ENCODE measurements at regions not wholly inside any gene's neighbourhood (a gene's known extent, or its start where the extent isn't known, plus 50 kb on each side); places are given as distances from the start of the nearest gene placed in this dataset.

GRCh38 chr3:174495311-174495710, 363.8 kb upstream of the NAALADL2 start:
- no peaks in the 10 kb centered on the region for H3K9me3 ChIP-seq (replicated peaks; ENCODE audit: control insufficient read depth, insufficient read depth, low read length)
- BruUV-seq (replicated peaks) = no TSS peak
- no peak overlapping the region for H3K4me3 ChIP-seq (replicated peaks in 1 of 3; ENCODE audit: insufficient read depth in 1 of 3, low read depth in 1 of 3, low read length in 3 of 3)
- TF ChIP-seq CTCF (IDR thresholded peaks at IDR 0.05; ENCODE audit: extremely low read depth in 1 of 2, insufficient read depth in 1 of 2, low read depth in 1 of 2, low read length in 2 of 2) (no peak), MAX (IDR thresholded peaks at IDR 0.05; ENCODE audit: insufficient read depth, insufficient read length) (no peak), JUN (IDR thresholded peaks at IDR 0.05; ENCODE audit: borderline replicate concordance, insufficient read depth, insufficient read length, low read depth) (no peak), POLR2AphosphoS5 (IDR thresholded peaks at IDR 0.05; ENCODE audit: insufficient read depth, low read depth, low read length) (no peak), MYC (IDR thresholded peaks at IDR 0.05; ENCODE audit: low read depth, low read length) (no peak)
- FAIRE-seq (no peak), DNase-seq (ENCODE audit: low read depth, low spot score) (no peak)
- no peak overlapping the region for H3K9ac ChIP-seq (replicated peaks; ENCODE audit: extremely low read depth, insufficient read depth, low read length)
- H3K9me1 ChIP-seq (replicated peaks; ENCODE audit: control insufficient read depth, extremely low read depth, insufficient read depth, low read length) = no peaks in the 10 kb centered on the region
- POLR2A ChIA-PET = no interaction called here
- no peak overlapping the region for H3K4me2 ChIP-seq (ENCODE audit: insufficient read depth, low read length)
- H2AFZ ChIP-seq (ENCODE audit: low read depth, low read length) = no peak overlapping the region
- H3K27me3 ChIP-seq (ENCODE audit: control insufficient read depth in 2 of 2, insufficient read depth in 2 of 2, low read length in 2 of 2) = no peaks in the 10 kb centered on the region
- no peak overlapping the region for H3K27ac ChIP-seq (ENCODE audit: insufficient read depth, low read depth, low read length)
- intact Hi-C loops (cut with micrococcal nuclease) = no loop called here
- no peaks in the 10 kb centered on the region for H4K20me1 ChIP-seq (replicated peaks; ENCODE audit: control insufficient read depth, extremely low read depth, insufficient read depth, low read length)
- H3K36me3 ChIP-seq (ENCODE audit: control insufficient read depth in 2 of 2, extremely low read depth in 1 of 2, insufficient read depth in 2 of 2, low read length in 2 of 2) = no peaks in the 10 kb centered on the region
- peaks cover 3% of the 10 kb centered on the region for H3K4me1 ChIP-seq (ENCODE audit: control insufficient read depth, extremely low read depth, insufficient read depth, low read length)
- no peaks in the 10 kb centered on the region for H3K79me2 ChIP-seq (ENCODE audit: control insufficient read depth, insufficient read depth, low read length)
- dilution Hi-C loops (cut with MboI; ENCODE audit: extremely low pct_ligation_motif_present, low sequenced_read_pairs) = no loop called here
- CTCF ChIA-PET = interaction anchor here (0.7 to 1.0 kb wide), 2 partner anchors 9 kb away, joined by 3 read pairs; no protein-coding TSS in a partner anchor

DNA sequence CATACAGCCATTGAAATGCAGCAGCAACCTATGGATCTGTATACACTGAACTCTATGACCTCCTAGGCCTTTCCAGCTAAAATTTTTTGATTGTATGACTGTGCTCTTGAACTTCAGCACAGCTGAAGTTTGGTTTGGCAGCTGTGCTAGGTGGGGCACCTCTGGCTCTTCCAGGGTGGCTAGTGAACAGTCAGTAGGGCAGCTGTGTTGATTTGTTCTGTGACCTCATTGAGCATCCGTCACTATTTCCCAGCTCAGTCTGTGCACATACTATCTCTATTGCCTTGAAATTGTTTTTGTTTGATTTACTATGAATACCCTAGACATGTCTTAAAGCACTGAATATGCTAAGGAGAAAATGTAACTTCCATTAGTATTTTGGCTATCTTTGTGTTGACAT, 363.2 kb upstream of the NAALADL2 start:
- Histone ChIP-seq H4K20me1 (replicated peaks; ENCODE audit: control insufficient read depth, extremely low read depth, insufficient read depth, low read length) (no peaks in the 10 kb centered on the region), H3K9ac (replicated peaks; ENCODE audit: extremely low read depth, insufficient read depth, low read length) (no peak overlapping the region), H3K4me2 (ENCODE audit: insufficient read depth, low read length) (no peak overlapping the region), H3K4me1 (ENCODE audit: control insufficient read depth, extremely low read depth, insufficient read depth, low read length) (peaks cover 3% of the 10 kb centered on the region), H3K9me3 (replicated peaks; ENCODE audit: control insufficient read depth, insufficient read depth, low read length) (no peaks in the 10 kb centered on the region), H3K79me2 (ENCODE audit: control insufficient read depth, insufficient read depth, low read length) (no peaks in the 10 kb centered on the region), H2AFZ (ENCODE audit: low read depth, low read length) (no peak overlapping the region), H3K36me3 (ENCODE audit: control insufficient read depth in 2 of 2, extremely low read depth in 1 of 2, insufficient read depth in 2 of 2, low read length in 2 of 2) (no peaks in the 10 kb centered on the region), H3K4me3 (replicated peaks in 1 of 3; ENCODE audit: insufficient read depth in 1 of 3, low read depth in 1 of 3, low read length in 3 of 3) (no peak overlapping the region), H3K27me3 (ENCODE audit: control insufficient read depth in 2 of 2, insufficient read depth in 2 of 2, low read length in 2 of 2) (no peaks in the 10 kb centered on the region), H3K27ac (ENCODE audit: insufficient read depth, low read depth, low read length) (no peak overlapping the region), H3K9me1 (replicated peaks; ENCODE audit: control insufficient read depth, extremely low read depth, insufficient read depth, low read length) (no peaks in the 10 kb centered on the region)
- no TSS peak for BruUV-seq (replicated peaks)
- dilution Hi-C loops (cut with MboI; ENCODE audit: extremely low pct_ligation_motif_present, low sequenced_read_pairs) = no loop called here
- ChIA-PET POLR2A (interaction anchor here (0.6 kb wide), 1 partner anchor 35 kb away, joined by 3 read pairs; no protein-coding TSS in a partner anchor), CTCF (interaction anchor here (0.5 to 1.0 kb wide), 4 partner anchors 8 to 1222 kb away, joined by 3 read pairs; no protein-coding TSS in a partner anchor)
- FAIRE-seq = no peak
- intact Hi-C loops (cut with micrococcal nuclease) = no loop called here
- DNase-seq (ENCODE audit: low read depth, low spot score) = no peak
- no peak for TF ChIP-seq CTCF (IDR thresholded peaks at IDR 0.05; ENCODE audit: extremely low read depth in 1 of 2, insufficient read depth in 1 of 2, low read depth in 1 of 2, low read length in 2 of 2)
- TF ChIP-seq MYC (IDR thresholded peaks at IDR 0.05; ENCODE audit: low read depth, low read length) = no peak
- no peak for TF ChIP-seq FOS (IDR thresholded peaks at IDR 0.05; ENCODE audit: borderline replicate concordance, insufficient read depth, low read length)
- TF ChIP-seq POLR2AphosphoS5 (IDR thresholded peaks at IDR 0.05; ENCODE audit: insufficient read depth, low read depth, low read length) = no peak
- TF ChIP-seq JUN (IDR thresholded peaks at IDR 0.05; ENCODE audit: borderline replicate concordance, insufficient read depth, insufficient read length, low read depth) = no peak
- TF ChIP-seq POLR2A (IDR thresholded peaks at IDR 0.05; ENCODE audit: low read depth, low read length) = no peak
- TF ChIP-seq MAX (IDR thresholded peaks at IDR 0.05; ENCODE audit: insufficient read depth, insufficient read length) = no peak
- TF ChIP-seq GATA2 (IDR thresholded peaks at IDR 0.05; ENCODE audit: insufficient read depth, insufficient read length, low read depth, low read length) = no peak
- TF ChIP-seq EZH2 (IDR thresholded peaks at IDR 0.05; ENCODE audit: borderline replicate concordance, low read depth, low read length, severe bottlenecking) = no peak

Data from endothelial cell of umbilical vein (primary cell).